PC-9 (cell line): ENCODE measurements at regions not wholly inside any gene's neighbourhood (a gene's known extent, or its start where the extent isn't known, plus 50 kb on each side); places are given as distances from the start of the nearest gene placed in this dataset.

Source experiments
- BruUV-seq: library from RNA; stranded (reverse); fragments of 400-500 nt; replicated peaks from 2 replicates; lab custom pipeline; 2021; lab: Mats Ljungman, UMichigan
- CTCF ChIA-PET: fragments of 300-600 bp; sonication (Branson Sonifier 250); formaldehyde crosslinking; loops from one replicate; lab custom pipeline; 2022; ENCODE audit warnings: antibody characterized with exemption; lab: Charles Lee
- POLR2A ChIA-PET: fragments of 300-600 bp; sonication (Branson Sonifier 250); formaldehyde crosslinking; loops from one replicate; lab custom pipeline; 2022; ENCODE audit warnings: antibody characterized with exemption; ENCODE audit not compliant: unreplicated experiment; lab: Charles Lee
- DNase-seq, 2 experiments: peaks; one replicate each; pipeline versions ENCODE4 v3.0.0 to v3.0.0-alpha.2; 2015 to 2022; ENCODE audit warnings: mixed read lengths in 1 of 2
- H2AFZ ChIP-seq: fragments of 200-600 bp; sonication (generic); 2 replicates; pipeline ENCODE4 v1.8.1; 2017; ENCODE audit warnings: antibody characterized with exemption
- H3F3A ChIP-seq: fragments of 200-600 bp; sonication (generic); 2 replicates; pipeline ENCODE4 v1.8.1; 2017; ENCODE audit warnings: antibody characterized with exemption, mild to moderate bottlenecking, low read depth; ENCODE audit not compliant: insufficient read depth
- H3K27ac ChIP-seq: fragments of 200-600 bp; sonication (generic); 2 replicates; pipeline ENCODE4 v1.6.1; 2016; ENCODE audit warnings: mixed run types
- H3K27me3 ChIP-seq: fragments of 200-600 bp; sonication (generic); 2 replicates; pipeline ENCODE4 v1.6.1; 2016; ENCODE audit warnings: low read depth, mixed run types; ENCODE audit not compliant: insufficient read depth
- H3K36me3 ChIP-seq: fragments of 200-600 bp; sonication (generic); 2 replicates; pipeline ENCODE4 v1.6.1; 2016; ENCODE audit warnings: low read depth, mixed run types
- H3K4me1 ChIP-seq: fragments of 200-600 bp; sonication (generic); replicated peaks from 2 replicates; pipeline ENCODE4 v1.6.1; 2016; ENCODE audit warnings: mixed run types; ENCODE audit not compliant: insufficient read depth
- H3K4me2 ChIP-seq: fragments of 200-600 bp; sonication (generic); 2 replicates; pipeline ENCODE4 v1.6.1; 2017; ENCODE audit warnings: mixed run types
- H3K4me3 ChIP-seq: fragments of 200-600 bp; sonication (generic); 2 replicates; pipeline ENCODE4 v1.6.1; 2016; ENCODE audit warnings: mixed run types
- H3K79me2 ChIP-seq: fragments of 200-600 bp; sonication (generic); 2 replicates; pipeline ENCODE4 v1.6.1; 2017; ENCODE audit warnings: low read depth, mixed run types
- H3K9me2 ChIP-seq: fragments of 200-600 bp; sonication (generic); 2 replicates; pipeline ENCODE4 v1.8.1; 2017; ENCODE audit warnings: mild to moderate bottlenecking; ENCODE audit not compliant: insufficient read depth
- H3K9me3 ChIP-seq: fragments of 200-600 bp; sonication (generic); 2 replicates; pipeline ENCODE4 v1.8.1; 2016; ENCODE audit warnings: low read depth; ENCODE audit not compliant: insufficient read depth
- H4K20me1 ChIP-seq: fragments of 200-600 bp; sonication (generic); 2 replicates; pipeline ENCODE4 v1.8.1; 2017; ENCODE audit not compliant: insufficient read depth
- CTCF ChIP-seq: fragments of 200-600 bp; sonication (generic); conservative IDR thresholded peaks from 2 replicates; pipeline ENCODE4 v1.6.1; 2017; ENCODE audit warnings: mixed run types, antibody characterized with exemption, mild to moderate bottlenecking, moderate library complexity
- EZH2 ChIP-seq: fragments of 200-600 bp; sonication (generic); IDR thresholded peaks from 2 replicates; pipeline ENCODE4 v1.8.0; 2017; ENCODE audit warnings: antibody characterized with exemption, low read depth
- intact Hi-C: fragments of 100-400 bp; cut with micrococcal nuclease; formaldehyde crosslinking; loops from one replicate; pipeline ENCODE4 v1.10.0; 2022; ENCODE audit not compliant: unreplicated experiment

- H3K36me3 ChIP-seq = no peaks in the 10 kb centered on the region
- H4K20me1 ChIP-seq = no peaks in the 10 kb centered on the region
- intact Hi-C loops = no loop called here
- ChIA-PET POLR2A (interaction anchor here (0.6 kb wide), 1 partner anchor 16 kb away, joined by 4 read pairs; no protein-coding TSS in a partner anchor), CTCF (no interaction called here)
- no peaks in the 10 kb centered on the region for H3K9me3 ChIP-seq
- H3K9me2 ChIP-seq = no peaks in the 10 kb centered on the region
- no peak for DNase-seq
- H3K79me2 ChIP-seq = no peaks in the 10 kb centered on the region
- no peak overlapping the region for H3K4me2 ChIP-seq
- no peak overlapping the region for H2AFZ ChIP-seq
- H3F3A ChIP-seq = no peaks in the 10 kb centered on the region
- H3K4me3 ChIP-seq = no peak overlapping the region
- TF ChIP-seq CTCF = no peak
- no peak for TF ChIP-seq EZH2
- H3K27ac ChIP-seq = no peak overlapping the region
- no TSS peak for BruUV-seq
- H3K27me3 ChIP-seq = no peaks in the 10 kb centered on the region
- no peaks in the 10 kb centered on the region for H3K4me1 ChIP-seq
Measured at GRCh38 chr2:156959481-156959880, 298.0 kb upstream of the GALNT5 start.

DNA sequence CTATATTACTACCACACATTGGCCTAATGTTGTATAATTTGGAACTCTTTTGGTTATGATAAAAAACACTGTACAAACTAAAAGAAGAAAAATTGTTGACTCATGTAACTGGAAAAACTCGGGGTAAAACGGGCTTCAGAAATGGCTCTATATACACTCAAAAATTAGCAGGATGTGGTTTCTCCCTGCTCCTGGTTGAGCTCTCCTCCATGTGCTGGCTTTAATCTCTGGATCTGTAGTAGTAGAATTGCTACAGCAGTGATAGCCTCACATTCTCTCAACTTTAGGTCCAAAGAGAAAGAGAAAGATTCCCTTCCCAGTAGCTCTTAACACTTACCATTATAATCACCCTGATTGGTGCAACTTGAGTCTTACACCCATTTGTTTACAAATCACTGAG is 274.9 kb upstream of the GALNT5 start:
- H3K4me2 ChIP-seq = no peak overlapping the region
- ChIA-PET CTCF (no interaction called here), POLR2A (no interaction called here)
- intact Hi-C loops = no loop called here
- H2AFZ ChIP-seq = no peak overlapping the region
- no TSS peak for BruUV-seq
- H4K20me1 ChIP-seq = no peaks in the 10 kb centered on the region
- no peaks in the 10 kb centered on the region for H3K9me3 ChIP-seq
- H3F3A ChIP-seq = no peaks in the 10 kb centered on the region
- no peaks in the 10 kb centered on the region for H3K79me2 ChIP-seq
- H3K4me1 ChIP-seq = no peaks in the 10 kb centered on the region
- H3K36me3 ChIP-seq = no peaks in the 10 kb centered on the region
- no peak for DNase-seq
- TF ChIP-seq EZH2 = no peak
- TF ChIP-seq CTCF = no peak
- no peak overlapping the region for H3K27ac ChIP-seq
- H3K9me2 ChIP-seq = no peaks in the 10 kb centered on the region
- H3K4me3 ChIP-seq = no peak overlapping the region
- no peaks in the 10 kb centered on the region for H3K27me3 ChIP-seq

GRCh38 chr2:156986339-156986988 is 271.0 kb upstream of the GALNT5 start:
- Histone ChIP-seq H3K79me2 (no peaks in the 10 kb centered on the region), H3K9me3 (no peaks in the 10 kb centered on the region), H4K20me1 (no peaks in the 10 kb centered on the region), H3F3A (no peaks in the 10 kb centered on the region), H3K4me2 (no peak overlapping the region), H3K9me2 (no peaks in the 10 kb centered on the region), H3K36me3 (no peaks in the 10 kb centered on the region), H3K27ac (no peak overlapping the region), H2AFZ (no peak overlapping the region), H3K27me3 (no peaks in the 10 kb centered on the region), H3K4me3 (no peak overlapping the region), H3K4me1 (no peaks in the 10 kb centered on the region)
- no peak for DNase-seq
- CTCF ChIA-PET = no interaction called here
- BruUV-seq = no TSS peak
- intact Hi-C loops = no loop called here
- POLR2A ChIA-PET = no interaction called here
- TF ChIP-seq CTCF = no peak
- TF ChIP-seq EZH2 = no peak
